T-helper 17 cell (primary cell): ENCODE measurements at regions not wholly inside any gene's neighbourhood (a gene's known extent, or its start where the extent isn't known, plus 50 kb on each side); places are given as distances from the start of the nearest gene placed in this dataset.
A peak's percentile ranks its signal among the peaks of the same experiment; 100 is the strongest.

Experiments used
- ATAC-seq: fragments of 150-1000 bp; cut with Tn5 transposase; 2 replicates; pipeline ENCODE4 v1.10.0; 2021; ENCODE audit warnings: mild to moderate bottlenecking, moderate library complexity
- DNase-seq, 3 donors: peaks; one replicate each; pipeline versions ENCODE4 v3.0.0 to v3.0.0-alpha.2; 2020 to 2021
- H3K9me3 ChIP-seq: one replicate; pipeline ENCODE4 v1.7.0; 2013; ENCODE audit warnings: low read length, mild to moderate bottlenecking; ENCODE audit not compliant: control insufficient read depth, poor library complexity, severe bottlenecking
- H3K27ac Mint-ChIP-seq: one replicate; pipeline ENCODE4 v1.8.0; 2022; ENCODE audit warnings: mild to moderate bottlenecking, moderate library complexity, mixed read lengths
- H3K27me3 Mint-ChIP-seq: one replicate; pipeline ENCODE4 v1.8.0; 2022; ENCODE audit warnings: mixed read lengths
- H3K36me3 Mint-ChIP-seq: one replicate; pipeline ENCODE4 v1.8.0; 2022; ENCODE audit warnings: low read depth, mixed read lengths
- H3K4me1 Mint-ChIP-seq: one replicate; pipeline ENCODE4 v1.8.0; 2022; ENCODE audit warnings: mild to moderate bottlenecking, mixed read lengths
- H3K4me3 Mint-ChIP-seq: one replicate; pipeline ENCODE4 v1.8.0; 2022; ENCODE audit warnings: mild to moderate bottlenecking, moderate library complexity, mixed read lengths

DNA sequence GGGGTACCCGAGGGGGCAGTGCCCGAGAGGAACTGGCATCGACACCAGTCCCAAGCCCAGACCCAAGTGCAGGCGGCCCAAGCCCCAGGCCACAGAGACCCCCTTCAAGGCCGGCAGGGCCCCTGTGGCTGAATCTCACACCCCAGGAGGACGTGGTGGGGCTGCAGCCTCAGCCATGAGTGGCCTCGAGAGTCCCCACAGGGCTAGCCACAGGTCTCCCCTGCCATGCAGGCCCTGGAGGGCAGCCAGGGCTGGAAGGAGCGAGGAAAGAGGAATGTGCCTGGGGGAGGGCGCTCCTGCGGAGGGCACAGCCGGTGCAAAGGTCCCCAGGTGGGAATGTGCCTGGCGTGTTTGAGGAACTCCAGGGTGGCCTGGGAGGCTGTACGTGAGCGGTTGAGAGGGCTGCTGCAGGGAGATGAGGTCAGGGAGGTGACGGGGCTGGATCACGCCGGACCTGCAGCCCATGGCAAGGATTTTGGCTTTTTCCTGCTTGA is 86.1 kb downstream of the NCOR2 start:
- Mint-ChIP-seq H3K4me3 (peak overlapping the region; percentile 81), H3K27me3 (no peaks in the 10 kb centered on the region), H3K36me3 (peaks cover 15% of the 10 kb centered on the region), H3K27ac (peak overlapping the region; percentile 24), H3K4me1 (peaks cover 30% of the 10 kb centered on the region)
- ATAC-seq, result no peak
- no peaks in the 10 kb centered on the region for H3K9me3 ChIP-seq
- no peak for DNase-seq

- Mint-ChIP-seq H3K27ac (peak overlapping the region; percentile 24), H3K4me1 (peaks cover 30% of the 10 kb centered on the region), H3K4me3 (peak overlapping the region; percentile 81), H3K27me3 (no peaks in the 10 kb centered on the region), H3K36me3 (peaks cover 13% of the 10 kb centered on the region)
- no peaks in the 10 kb centered on the region for H3K9me3 ChIP-seq
- peak in 1 of 3 donors; percentile 18 for DNase-seq
- ATAC-seq, result peak; percentile 70
These were observed 86.7 kb downstream of the NCOR2 start for GRCh38 chr12:124480469-124481256.

GRCh38 chr12:124479680-124480468 is 87.5 kb downstream of the NCOR2 start:
- Mint-ChIP-seq H3K27me3 (no peaks in the 10 kb centered on the region), H3K36me3 (peaks cover 13% of the 10 kb centered on the region), H3K4me1 (peaks cover 28% of the 10 kb centered on the region), H3K4me3 (peak overlapping the region; percentile 31), H3K27ac (peak overlapping the region; percentile 80)
- DNase-seq (no peak), ATAC-seq (no peak)
- no peaks in the 10 kb centered on the region for H3K9me3 ChIP-seq

- DNase-seq, result no peak
- peaks cover 9% of the 10 kb centered on the region for H3K36me3 Mint-ChIP-seq
- ATAC-seq, result no peak
- no peaks in the 10 kb centered on the region for H3K27me3 Mint-ChIP-seq
- no peaks in the 10 kb centered on the region for H3K9me3 ChIP-seq
- H3K27ac Mint-ChIP-seq, result peak overlapping the region; percentile 80
- H3K4me1 Mint-ChIP-seq, result peaks cover 28% of the 10 kb centered on the region
- H3K4me3 Mint-ChIP-seq, result no peak overlapping the region
These were observed 88.3 kb downstream of the NCOR2 start for GRCh38 chr12:124478985-124479645.

DNA sequence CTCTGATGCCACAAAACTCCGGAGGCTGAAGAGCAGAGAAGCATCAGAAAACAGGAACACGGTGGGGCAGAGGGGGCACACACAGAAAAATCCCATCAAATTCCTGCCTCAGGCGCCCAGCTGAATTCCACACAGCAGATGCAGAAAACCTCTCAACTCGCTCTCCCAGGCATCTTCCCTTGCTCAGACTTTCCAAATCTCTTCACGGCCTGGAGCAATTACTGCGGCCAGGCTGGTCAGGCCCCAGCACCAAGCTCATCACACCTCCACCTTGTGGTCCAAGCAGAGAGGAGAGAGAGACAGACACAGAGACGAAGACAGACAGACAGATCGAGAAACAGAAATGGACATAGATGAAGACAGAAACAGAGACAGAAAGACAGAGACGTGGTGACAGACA is 89.0 kb downstream of the NCOR2 start:
- Mint-ChIP-seq H3K27me3 (no peaks in the 10 kb centered on the region), H3K4me1 (peaks cover 26% of the 10 kb centered on the region), H3K4me3 (peak overlapping the region; percentile 77), H3K36me3 (peaks cover 15% of the 10 kb centered on the region), H3K27ac (peak overlapping the region; percentile 80)
- DNase-seq (no peak), ATAC-seq (no peak)
- H3K9me3 ChIP-seq, result no peaks in the 10 kb centered on the region

DNA sequence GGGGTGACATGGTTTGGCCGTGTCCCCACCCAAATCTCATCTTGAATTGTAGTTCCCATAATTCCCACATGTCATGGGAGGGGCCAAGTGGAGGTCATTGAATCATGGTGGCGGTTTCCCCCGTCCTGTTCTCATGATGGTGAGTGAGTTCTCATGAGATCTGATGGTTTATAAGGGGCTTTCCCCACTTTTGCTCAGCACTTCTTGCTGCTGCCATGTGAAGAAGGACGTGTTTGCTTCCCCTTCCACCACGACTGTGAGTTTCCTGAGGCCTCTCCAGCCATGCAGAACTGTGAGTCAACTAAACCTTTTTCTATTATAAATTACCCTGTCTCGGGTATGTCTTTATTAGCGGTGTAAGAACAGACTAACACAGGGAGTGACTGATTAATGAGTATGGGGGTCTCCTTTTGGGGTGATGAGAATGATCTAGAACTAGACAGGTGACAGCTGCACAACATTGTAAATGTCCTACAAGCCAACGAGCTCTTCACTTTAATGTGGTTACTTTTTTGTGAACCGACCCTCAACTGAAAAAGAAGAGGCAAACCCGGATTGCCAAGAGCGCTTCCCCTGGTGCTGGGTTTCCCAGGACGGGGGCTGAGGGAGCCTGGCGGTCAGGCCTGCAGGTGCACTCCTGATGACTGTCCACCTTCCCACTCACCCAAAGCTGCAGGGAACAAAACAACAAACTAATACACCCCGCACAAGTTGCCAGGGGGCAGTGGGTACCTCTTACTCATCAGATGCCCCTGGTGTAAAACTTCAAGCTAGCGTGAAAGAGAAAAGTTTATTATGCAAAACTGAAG is 90.1 kb downstream of the NCOR2 start:
- Mint-ChIP-seq H3K27me3 (no peaks in the 10 kb centered on the region), H3K27ac (peak overlapping the region; percentile 59), H3K36me3 (peaks cover 15% of the 10 kb centered on the region), H3K4me1 (peaks cover 26% of the 10 kb centered on the region), H3K4me3 (no peak overlapping the region)
- no peaks in the 10 kb centered on the region for H3K9me3 ChIP-seq
- no peak for ATAC-seq
- no peak for DNase-seq

DNA sequence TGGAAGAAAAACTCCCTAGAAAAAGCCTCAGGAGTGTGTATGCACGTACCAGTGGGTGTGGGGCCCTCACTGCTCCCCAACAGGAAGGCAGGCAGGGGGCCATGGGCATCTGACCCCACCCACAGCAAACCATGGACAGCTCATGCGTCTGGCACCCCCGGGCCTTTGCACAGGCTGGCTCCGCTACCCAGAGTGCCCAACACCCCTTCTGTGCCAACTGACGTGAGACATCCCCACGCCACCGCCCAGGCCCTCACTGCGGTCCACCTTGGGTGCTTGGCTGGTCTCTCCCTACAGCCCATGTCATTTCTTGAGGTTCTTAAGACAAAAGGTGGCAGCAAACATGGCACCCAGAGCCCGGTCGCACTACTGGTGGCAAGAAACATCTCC is 91.4 kb downstream of the NCOR2 start:
- no peaks in the 10 kb centered on the region for H3K27me3 Mint-ChIP-seq
- no peak overlapping the region for H3K4me3 Mint-ChIP-seq
- H3K4me1 Mint-ChIP-seq, result peaks cover 22% of the 10 kb centered on the region
- no peak for DNase-seq
- peak overlapping the region; percentile 59 for H3K27ac Mint-ChIP-seq
- no peak for ATAC-seq
- peaks cover 15% of the 10 kb centered on the region for H3K36me3 Mint-ChIP-seq
- no peaks in the 10 kb centered on the region for H3K9me3 ChIP-seq

- no peak overlapping the region for H3K4me3 Mint-ChIP-seq
- H3K36me3 Mint-ChIP-seq, result peaks cover 16% of the 10 kb centered on the region
- H3K4me1 Mint-ChIP-seq, result peaks cover 18% of the 10 kb centered on the region
- H3K9me3 ChIP-seq, result no peaks in the 10 kb centered on the region
- no peak for DNase-seq
- no peak for ATAC-seq
- H3K27ac Mint-ChIP-seq, result peak overlapping the region; percentile 59
- no peaks in the 10 kb centered on the region for H3K27me3 Mint-ChIP-seq
These were observed 92.0 kb downstream of the NCOR2 start for GRCh38 chr12:124475295-124476010.

- peak overlapping the region; percentile 53 for H3K27ac Mint-ChIP-seq
- H3K4me1 Mint-ChIP-seq, result peaks cover 18% of the 10 kb centered on the region
- DNase-seq, result no peak
- H3K36me3 Mint-ChIP-seq, result peaks cover 19% of the 10 kb centered on the region
- no peaks in the 10 kb centered on the region for H3K9me3 ChIP-seq
- H3K4me3 Mint-ChIP-seq, result no peak overlapping the region
- H3K27me3 Mint-ChIP-seq, result no peaks in the 10 kb centered on the region
- no peak for ATAC-seq
These were observed 92.7 kb downstream of the NCOR2 start for GRCh38 chr12:124474709-124475108.

- H3K4me3 Mint-ChIP-seq, result no peak overlapping the region
- ATAC-seq (no peak), DNase-seq (no peak)
- peaks cover 14% of the 10 kb centered on the region for H3K4me1 Mint-ChIP-seq
- H3K27me3 Mint-ChIP-seq, result no peaks in the 10 kb centered on the region
- H3K9me3 ChIP-seq, result no peaks in the 10 kb centered on the region
- H3K27ac Mint-ChIP-seq, result no peak overlapping the region
- peaks cover 14% of the 10 kb centered on the region for H3K36me3 Mint-ChIP-seq
These were observed 94.6 kb downstream of the NCOR2 start for GRCh38 chr12:124472690-124473279.

DNA sequence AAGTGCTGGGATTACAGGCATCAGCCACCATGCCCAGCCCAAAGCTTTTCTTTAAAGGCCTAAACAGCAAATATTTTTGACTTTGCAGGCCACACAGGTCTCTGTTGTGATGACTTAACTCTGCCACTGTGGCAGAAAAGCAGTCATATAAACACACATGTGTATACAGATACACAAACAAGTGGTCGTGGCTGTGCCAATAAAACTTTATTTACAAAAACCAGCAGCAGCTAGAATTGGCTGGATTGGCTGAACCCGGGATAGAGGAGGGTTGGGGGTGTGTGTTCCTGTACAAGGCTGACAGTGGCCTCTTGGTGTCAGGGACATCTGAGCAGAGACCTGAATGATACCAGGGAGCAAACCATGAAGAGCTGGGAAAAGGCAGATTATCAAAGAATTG is 95.6 kb downstream of the NCOR2 start:
- no peaks in the 10 kb centered on the region for H3K27me3 Mint-ChIP-seq
- peaks cover 15% of the 10 kb centered on the region for H3K4me1 Mint-ChIP-seq
- peak overlapping the region; percentile 90 for H3K27ac Mint-ChIP-seq
- no peak overlapping the region for H3K4me3 Mint-ChIP-seq
- ATAC-seq, result no peak
- H3K36me3 Mint-ChIP-seq, result peaks cover 12% of the 10 kb centered on the region
- no peaks in the 10 kb centered on the region for H3K9me3 ChIP-seq
- DNase-seq, result no peak

DNA sequence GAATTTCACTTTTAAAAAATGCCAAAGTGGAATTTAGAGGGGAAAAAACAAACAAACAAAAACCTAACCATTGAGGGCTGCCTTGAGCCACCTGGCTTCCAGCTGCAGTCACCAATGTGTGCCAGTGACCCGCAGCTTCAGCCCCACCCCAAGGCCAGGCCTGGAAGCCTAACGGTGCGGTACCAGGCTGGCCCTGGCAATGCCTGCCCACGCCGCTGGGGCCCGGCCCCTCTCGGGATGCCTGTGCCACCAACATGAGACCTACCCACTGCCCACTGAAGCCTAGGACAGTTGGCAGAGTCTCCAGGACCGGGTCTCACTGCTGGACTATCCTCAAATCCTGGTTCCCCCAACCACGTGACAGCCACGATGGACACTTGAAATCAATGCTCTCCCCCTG is 96.6 kb downstream of the NCOR2 start:
- H3K9me3 ChIP-seq, result no peaks in the 10 kb centered on the region
- Mint-ChIP-seq H3K36me3 (peaks cover 12% of the 10 kb centered on the region), H3K27me3 (no peaks in the 10 kb centered on the region), H3K4me1 (peaks cover 19% of the 10 kb centered on the region), H3K27ac (peak overlapping the region; percentile 90), H3K4me3 (no peak overlapping the region)
- ATAC-seq (no peak), DNase-seq (no peak)
